UCSD-AML1 (cell line): ENCODE measurements at regions not wholly inside any gene's neighbourhood (a gene's known extent, or its start where the extent isn't known, plus 50 kb on each side); places are given as distances from the start of the nearest gene placed in this dataset.
"Not testable (repeated sequence)": the region's sequence is repeated elsewhere in the genome, so short reads cannot be mapped to it uniquely, and the experiment has no call there.

ENCODE experiments used
- DNase-seq: peaks from one replicate; lab custom pipeline; 2025; ENCODE audit not compliant: unreplicated experiment; lab: John Stamatoyannopoulos, UW

DNA sequence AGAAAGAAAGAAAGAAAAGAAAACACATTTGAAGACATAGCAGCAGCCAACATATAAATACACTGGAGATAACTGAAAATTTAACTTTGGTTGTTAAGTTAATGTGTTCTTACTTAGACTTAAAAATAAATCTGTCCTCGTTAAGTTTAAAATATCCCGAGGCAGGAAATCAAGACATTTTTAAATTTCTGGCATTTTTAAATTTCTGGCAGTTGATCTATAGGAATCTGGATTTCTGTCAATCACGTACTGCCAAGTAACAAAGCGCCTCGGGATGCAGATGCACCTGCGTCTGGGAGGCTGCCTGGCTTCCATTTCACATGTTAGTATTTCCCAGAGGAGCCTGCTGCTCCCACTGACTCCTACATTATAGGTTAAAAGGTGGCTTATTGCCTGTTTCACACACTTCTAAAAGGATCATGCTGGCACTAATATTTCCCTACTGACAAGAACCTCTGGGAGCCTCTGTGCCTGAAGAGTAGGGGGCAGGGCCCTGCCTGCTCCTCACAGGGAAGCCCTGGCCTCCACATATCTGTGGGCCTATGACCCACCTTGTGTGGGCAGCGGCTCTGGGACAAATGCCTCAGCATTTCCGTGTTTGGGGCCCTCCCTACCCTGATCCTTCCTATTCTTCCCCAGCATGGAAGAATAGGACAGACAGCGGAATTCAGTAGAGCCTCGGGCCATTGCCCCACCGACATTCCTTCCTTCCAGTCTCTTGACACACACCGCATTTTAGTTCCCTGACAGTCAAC is 62.8 kb upstream of the ATP12A start:
- no peak for DNase-seq

DNA sequence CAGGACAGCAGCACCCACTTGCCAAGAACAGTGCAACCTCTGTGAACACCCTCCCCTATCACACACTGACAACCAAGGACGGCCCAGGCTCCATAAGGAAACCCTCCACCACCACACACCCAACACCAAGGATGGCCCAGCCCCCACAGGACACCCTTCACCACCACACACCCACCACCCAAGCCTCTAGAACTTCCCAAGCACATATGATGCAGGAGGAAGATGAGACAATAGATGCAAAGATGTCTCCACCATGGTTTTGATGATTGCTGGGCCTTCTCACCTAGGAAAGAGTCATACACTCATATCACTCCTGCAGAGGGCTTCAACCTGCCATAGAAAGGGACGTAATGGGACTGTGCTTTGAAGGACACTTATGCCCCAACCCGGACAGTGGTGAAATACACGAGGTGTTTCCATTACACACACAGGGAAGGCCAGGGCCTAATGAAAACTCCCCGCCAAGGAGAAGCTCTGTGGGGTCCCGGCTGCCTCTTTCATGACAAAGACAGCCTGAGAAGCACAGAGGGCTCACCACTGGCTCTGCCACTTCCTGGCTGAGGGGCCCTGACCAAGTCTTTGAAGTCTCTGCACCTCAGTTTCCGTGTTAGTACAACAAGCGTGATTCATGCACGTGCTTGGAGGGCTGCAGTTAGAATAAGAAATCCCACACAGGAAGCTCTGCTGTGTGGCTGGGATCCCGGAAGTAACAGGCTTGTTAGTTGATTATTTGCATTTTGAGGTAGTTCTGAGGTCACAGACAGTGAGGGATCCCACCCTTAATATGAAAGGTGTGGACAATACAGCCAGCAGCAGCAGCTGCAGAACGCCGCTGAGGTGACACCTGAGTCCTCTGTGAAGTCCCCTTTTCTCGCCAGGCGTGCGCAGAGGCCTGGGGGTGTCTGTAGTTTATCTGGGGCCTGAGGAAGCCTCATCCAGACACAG is 61.9 kb upstream of the ATP12A start:
- peak; percentile 47 for DNase-seq

DNA sequence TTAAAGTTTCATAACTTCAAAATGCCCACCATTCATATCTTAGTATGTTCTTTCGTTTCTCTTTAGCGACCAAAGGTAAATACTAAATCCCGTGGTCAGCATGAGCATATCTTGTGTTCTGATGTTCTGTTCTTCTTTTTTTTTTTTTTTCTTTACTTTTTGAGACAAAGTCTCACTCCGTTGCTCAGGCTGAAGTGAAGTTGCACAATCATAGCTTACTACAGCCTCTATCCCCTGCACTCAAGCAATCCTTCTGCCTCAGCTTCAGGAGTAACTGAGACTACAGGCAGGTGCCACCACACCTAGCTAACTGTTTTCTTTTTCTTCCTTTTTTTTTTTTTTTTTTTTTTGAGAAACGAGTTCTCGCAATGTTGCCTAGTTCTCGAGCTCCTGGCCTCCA is 60.9 kb upstream of the ATP12A start:
- no peak for DNase-seq

DNA sequence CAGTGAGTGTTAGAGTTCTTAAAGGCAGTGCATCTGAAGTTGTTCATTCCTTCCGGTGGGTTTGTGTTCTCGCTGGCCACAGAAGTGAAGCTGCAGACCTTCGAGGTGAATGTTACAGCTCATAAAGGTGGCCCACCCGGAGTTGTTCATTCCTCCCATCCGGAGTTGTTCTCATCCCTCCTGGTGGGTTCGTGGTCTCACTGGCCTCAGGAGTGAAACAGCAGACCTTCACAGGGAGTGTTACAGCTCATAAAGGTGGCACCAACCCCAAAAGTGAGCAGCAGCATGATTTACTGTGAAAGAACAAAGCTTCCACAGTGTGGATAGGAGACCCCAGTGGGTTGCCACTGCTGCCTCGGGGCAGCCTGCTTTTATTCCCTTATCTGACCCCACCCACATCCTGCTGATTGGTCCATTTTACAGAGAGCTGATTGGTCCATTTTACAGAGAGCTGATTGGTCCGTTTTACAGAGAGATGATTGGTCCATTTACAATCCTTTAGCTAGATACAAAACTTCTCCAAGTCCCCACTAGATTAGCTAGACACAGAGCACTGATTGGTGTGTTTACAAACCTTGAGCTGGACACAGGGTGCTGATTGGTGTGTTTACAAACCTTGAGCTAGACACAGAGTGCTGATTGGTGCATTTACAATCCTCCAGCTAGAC is 57.6 kb upstream of the ATP12A start:
- DNase-seq: not testable (repeated sequence)

DNA sequence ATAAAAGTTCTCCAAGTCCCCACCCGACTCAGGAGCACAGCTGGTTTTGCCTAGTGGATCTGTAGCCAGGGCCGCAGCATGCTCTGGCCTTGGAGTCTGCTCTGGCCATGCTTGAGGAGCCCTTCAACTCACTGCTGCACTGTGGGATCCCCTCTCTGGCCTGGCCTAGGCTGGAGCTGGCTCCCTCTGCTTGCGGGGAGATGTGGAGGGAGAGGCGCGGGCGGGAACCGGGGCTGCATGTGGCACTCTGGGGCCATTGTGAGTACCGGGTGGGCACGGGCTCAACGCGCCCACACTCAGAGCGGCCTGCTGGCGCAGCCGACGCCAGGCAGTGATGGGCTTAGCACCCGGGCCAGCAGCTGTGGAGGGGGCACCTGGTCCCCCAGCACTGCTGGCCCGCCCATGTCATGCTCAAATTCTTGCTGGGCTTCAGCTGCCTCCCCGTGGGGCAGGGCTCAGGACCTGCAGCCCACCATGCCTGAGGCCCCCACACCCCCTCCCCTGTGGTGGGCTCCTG is 57.0 kb upstream of the ATP12A start:
- DNase-seq: no peak

DNA sequence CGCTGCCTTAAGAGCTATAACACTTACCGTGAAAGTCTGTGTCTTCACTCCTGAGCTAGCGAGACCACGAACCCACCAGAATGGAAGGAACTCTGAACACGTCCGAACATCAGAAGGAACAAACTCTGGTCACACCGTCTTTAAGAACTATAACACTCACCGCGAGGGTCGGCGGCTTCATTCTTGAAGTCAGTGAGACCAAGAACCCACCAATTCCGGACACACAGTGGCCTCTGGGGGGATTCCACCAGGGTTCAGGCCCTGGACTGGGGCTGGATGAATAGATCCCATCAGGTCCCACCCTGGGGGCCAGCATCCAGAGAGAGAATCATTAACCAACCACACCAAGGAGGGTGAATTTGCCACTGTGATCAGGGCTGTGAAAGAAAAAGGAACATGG is 55.8 kb upstream of the ATP12A start:
- DNase-seq: no peak

DNA sequence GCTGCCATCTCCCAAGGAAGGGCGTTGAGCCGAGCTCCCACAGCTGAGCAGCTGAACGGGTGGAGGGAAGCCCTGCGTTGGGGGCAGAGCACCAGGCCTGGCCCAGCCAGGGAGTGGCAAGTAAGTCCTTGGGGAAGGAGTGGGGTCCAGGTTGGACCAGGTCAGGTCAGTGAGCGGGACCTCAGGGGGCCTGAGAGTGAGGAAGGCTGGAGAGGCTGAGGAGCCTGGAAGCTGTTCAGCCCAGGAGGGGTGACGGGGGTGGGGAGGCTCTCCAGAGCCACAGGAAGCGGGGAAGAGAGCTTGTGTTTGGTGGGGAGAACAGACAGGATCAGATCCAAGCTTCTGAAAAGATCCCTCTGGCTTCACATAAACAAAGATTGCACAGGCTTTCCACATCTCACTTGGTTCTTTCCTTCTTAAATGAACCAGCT is 55.4 kb upstream of the ATP12A start:
- no peak for DNase-seq

DNA sequence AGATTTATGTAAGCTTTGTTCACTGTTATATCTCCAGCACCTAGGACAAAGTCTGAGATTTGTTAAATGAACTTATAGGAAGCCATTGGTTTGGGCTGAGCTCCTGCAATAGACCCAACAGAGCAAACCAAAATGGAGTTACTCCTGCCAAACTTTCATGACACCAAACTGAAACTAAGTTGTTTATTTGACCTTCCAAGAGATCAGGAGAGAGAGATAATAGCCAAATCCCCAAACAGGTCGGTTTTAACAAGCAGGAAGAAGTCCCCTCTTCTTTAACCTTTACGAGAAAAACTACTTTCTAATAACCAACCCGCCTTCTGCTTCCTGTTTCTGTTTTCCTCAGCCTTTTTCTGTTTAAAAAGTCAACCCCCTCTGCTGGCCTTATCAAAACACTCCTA is 54.9 kb upstream of the ATP12A start:
- DNase-seq: no peak

DNA sequence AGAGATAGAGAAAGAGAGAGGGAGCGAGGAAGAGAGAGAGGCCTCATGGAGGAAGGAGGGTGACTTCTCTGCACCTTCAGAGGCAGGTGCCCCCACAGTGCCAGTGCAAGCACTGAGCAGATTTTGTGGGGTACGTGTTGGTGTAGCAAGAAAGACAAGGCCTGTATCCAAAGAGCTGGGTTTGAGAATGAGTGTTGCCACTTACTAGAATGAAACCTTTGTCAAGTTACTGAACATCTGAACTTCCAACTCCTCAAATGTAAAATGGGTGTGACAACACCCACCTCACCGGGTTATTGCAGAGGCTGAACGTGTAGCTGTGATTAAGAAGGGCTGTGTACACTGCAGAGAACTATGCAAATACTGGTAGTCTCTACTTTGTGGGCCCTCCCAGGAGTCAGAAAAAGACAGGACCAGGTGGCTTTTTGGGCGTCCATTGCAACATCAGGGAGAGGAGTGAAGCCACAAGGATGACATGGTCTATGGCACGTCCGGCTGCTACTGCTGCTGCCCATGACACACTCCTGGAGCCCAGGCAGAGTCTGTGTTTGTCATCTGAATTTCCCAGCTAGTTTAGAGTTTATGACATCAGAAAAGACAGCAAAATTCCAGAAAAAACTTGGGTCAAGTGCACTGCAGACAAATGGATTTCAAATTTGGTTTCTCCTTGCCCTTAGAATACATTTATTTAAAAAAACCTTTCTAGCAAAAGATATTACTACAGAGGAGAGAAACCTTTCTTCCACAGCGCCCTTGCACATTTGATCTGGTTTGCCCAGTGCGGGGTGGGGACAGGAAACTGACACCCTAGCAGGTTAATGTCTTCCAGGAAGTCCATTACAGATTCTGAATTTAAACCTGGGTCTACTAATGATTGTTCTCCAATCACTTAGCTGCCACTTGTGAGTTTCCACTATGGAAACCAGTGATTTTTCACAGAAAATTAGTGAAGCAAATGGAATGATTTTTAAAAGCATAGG is 54.0 kb upstream of the ATP12A start:
- no peak for DNase-seq

DNA sequence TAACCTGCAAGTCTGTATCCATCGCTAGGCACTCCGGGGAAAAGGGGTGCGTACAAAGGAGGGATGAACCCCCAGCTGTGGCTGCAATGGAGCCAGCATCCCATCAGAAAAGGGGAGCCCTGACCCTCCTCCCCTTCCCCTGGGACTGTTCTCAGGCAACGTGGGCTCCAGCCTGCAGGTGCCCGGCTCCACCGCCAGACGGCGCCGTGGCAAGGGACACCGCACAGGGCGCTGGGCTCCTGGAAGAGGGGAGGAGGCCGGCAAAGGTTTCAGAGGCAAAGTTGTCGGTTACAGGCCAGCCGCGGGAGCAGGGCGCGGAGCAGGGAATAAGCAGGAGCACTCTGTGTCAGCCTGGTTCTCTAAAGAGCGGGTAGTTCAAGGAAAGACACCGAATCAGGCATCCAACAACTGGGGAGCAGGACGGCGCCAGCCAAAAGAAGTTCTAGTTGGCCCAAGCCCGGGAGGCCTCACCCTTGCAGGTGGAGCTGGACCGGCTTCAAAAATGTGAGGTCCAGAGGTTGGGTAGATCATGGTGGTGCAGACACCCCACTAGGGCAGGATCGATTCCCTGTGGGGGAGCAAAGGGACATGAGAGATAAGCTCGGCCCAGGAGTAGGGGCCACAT is 53.0 kb upstream of the ATP12A start:
- no peak for DNase-seq

DNA sequence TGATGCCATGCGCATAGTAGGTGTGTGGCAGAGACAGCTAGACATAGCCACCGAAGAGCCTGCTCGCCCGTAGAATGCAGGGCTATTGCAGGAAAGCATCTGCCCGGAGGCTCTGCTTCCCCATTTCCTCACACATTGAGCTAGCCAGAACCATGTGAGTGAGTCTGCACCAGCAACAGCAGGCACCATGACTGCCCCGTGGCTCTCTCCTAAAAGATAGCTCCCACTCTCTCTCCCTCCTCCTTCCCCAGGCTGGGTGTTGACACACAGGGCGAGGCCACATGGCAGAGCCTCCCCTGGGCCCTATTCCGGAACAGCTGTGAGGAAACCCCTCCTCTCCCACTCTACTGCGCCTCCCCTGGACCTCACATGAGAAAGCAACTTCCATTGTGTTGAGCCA is 52.3 kb upstream of the ATP12A start:
- no peak for DNase-seq

DNA sequence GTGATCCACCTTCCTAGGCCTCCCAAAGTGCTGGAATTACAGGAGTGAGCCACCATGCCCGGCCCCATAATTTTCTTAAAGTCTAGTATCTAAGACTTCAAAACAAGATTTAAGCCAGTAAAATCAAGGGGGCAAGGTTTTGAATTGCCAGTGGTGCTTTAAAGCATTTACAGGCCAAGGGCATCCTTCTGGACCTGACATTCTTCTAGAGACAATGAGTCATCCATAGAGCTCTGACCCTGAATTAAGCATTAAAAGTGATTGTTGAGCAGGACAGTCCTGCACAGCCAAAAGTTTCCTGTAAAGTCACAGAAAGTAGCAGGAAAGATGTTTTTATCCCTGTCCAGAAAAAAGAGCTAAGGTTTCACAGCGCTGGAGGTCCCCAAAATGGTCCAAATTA is 50.9 kb upstream of the ATP12A start:
- DNase-seq: no peak

DNA sequence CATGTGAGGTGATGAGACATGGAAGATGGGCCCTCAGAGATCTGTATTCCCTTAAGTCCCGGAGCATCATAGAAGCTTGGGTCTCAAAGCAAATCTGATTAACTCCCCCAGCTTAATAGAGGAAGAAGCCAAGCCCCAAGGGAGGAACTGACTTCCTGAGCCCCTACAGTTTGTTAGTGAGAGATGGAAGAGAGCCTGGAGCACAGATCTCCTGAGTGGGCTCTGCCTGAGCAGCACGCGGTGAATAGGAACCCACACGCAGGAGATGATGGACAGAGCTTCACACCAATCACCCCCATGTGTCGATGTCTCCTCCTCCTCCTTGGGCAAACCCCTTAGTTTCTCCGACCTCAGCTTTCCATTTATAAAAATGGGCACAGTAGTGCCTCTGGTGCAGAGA is 50.1 kb upstream of the ATP12A start:
- no peak for DNase-seq
